Neuronal stem cell (in vitro differentiated cells): ENCODE measurements at regions not wholly inside any gene's neighbourhood (a gene's known extent, or its start where the extent isn't known, plus 50 kb on each side); places are given as distances from the start of the nearest gene placed in this dataset.
"Not testable (repeated sequence)": the region's sequence is repeated elsewhere in the genome, so short reads cannot be mapped to it uniquely, and the experiment has no call there.

Experiments used
- DNase-seq: peaks from one replicate; pipeline ENCODE4 v3.0.0-alpha.2; 2013; ENCODE audit warnings: low spot score
- H2AFZ ChIP-seq: one replicate; pipeline ENCODE4 v1.6.1; 2013; ENCODE audit warnings: mild to moderate bottlenecking, low read length, inconsistent platforms
- H2AK5ac ChIP-seq: 2 replicates; pipeline ENCODE4 v1.6.1; 2013; ENCODE audit warnings: low read depth, mild to moderate bottlenecking, inconsistent platforms, low read length, moderate library complexity, mixed read lengths
- H2BK120ac ChIP-seq: 2 replicates; pipeline ENCODE4 v1.6.1; 2013; ENCODE audit warnings: low read depth, mild to moderate bottlenecking, inconsistent platforms, low read length, moderate library complexity, mixed read lengths
- H2BK12ac ChIP-seq: one replicate; pipeline ENCODE4 v1.6.1; 2013; ENCODE audit warnings: low read length, inconsistent platforms
- H2BK15ac ChIP-seq: 2 replicates; pipeline ENCODE4 v1.6.1; 2013; ENCODE audit warnings: mild to moderate bottlenecking, low read length, inconsistent platforms, mixed read lengths
- H2BK5ac ChIP-seq: one replicate; pipeline ENCODE4 v1.6.1; 2013; ENCODE audit warnings: inconsistent platforms, mild to moderate bottlenecking, low read length, moderate library complexity
- H3K14ac ChIP-seq: one replicate; pipeline ENCODE4 v1.6.1; 2013; ENCODE audit warnings: low read length, inconsistent platforms
- H3K18ac ChIP-seq: 2 replicates; pipeline ENCODE4 v1.6.1; 2013; ENCODE audit warnings: low read length, inconsistent platforms
- H3K23ac ChIP-seq: 2 replicates; pipeline ENCODE4 v1.6.1; 2013; ENCODE audit warnings: low read depth, mild to moderate bottlenecking, mixed read lengths, low read length, inconsistent platforms; ENCODE audit not compliant: poor library complexity
- H3K27ac ChIP-seq: replicated peaks from 3 replicates; pipeline ENCODE4 v1.5.1; 2013; ENCODE audit warnings: low read length, inconsistent platforms
- H3K27me3 ChIP-seq, 3 experiments: 2 replicates each; pipeline ENCODE4 v1.6.1; 2013; ENCODE audit warnings: low read length in 3 of 3, mild to moderate bottlenecking in 2 of 3, inconsistent platforms in 1 of 3, low read depth in 1 of 3, mixed read lengths in 1 of 3, moderate library complexity in 1 of 3; ENCODE audit not compliant: control insufficient read depth in 3 of 3, insufficient read depth in 3 of 3
- H3K36me3 ChIP-seq, 2 donors: replicated peaks in 1 of 2; 2 replicates each; pipeline ENCODE4 v1.6.1; 2013; ENCODE audit warnings: low read length in 2 of 2; ENCODE audit not compliant: control insufficient read depth in 2 of 2, insufficient read depth in 2 of 2
- H3K4ac ChIP-seq: 2 replicates; pipeline ENCODE4 v1.6.1; 2013; ENCODE audit warnings: inconsistent platforms, mild to moderate bottlenecking, low read length, moderate library complexity
- H3K4me1 ChIP-seq, 2 donors: 1 replicate in 1 of 2; 2 replicates in 1 of 2; pipeline ENCODE4 v1.6.1; 2013; ENCODE audit warnings: low read length in 2 of 2, low read depth in 1 of 2; ENCODE audit not compliant: control insufficient read depth in 2 of 2, insufficient read depth in 1 of 2
- H3K4me2 ChIP-seq: one replicate; pipeline ENCODE4 v1.6.1; 2013; ENCODE audit warnings: mild to moderate bottlenecking, low read length, inconsistent platforms; ENCODE audit not compliant: insufficient read depth, poor library complexity, severe bottlenecking
- H3K4me3 ChIP-seq, 2 donors: 2 replicates each; pipeline ENCODE4 v1.5.1; 2013; ENCODE audit warnings: low read length in 2 of 2, mild to moderate bottlenecking in 2 of 2, inconsistent platforms in 1 of 2, moderate library complexity in 1 of 2
- H3K79me1 ChIP-seq: one replicate; pipeline ENCODE4 v1.6.1; 2013; ENCODE audit warnings: low read depth, mild to moderate bottlenecking, inconsistent platforms, low read length, moderate library complexity
- H3K9ac ChIP-seq: one replicate; pipeline ENCODE4 v1.6.1; 2013; ENCODE audit warnings: mild to moderate bottlenecking, low read depth, low read length, inconsistent platforms; ENCODE audit not compliant: poor library complexity
- H3K9me3 ChIP-seq, 2 donors: replicated peaks in 1 of 2; 2 replicates each; pipeline versions ENCODE3 to v1.6.1; 2013; ENCODE audit warnings: low read length in 2 of 2, mild to moderate bottlenecking in 2 of 2, inconsistent platforms in 1 of 2, low read depth in 1 of 2, mixed read lengths in 1 of 2, moderate library complexity in 1 of 2; ENCODE audit not compliant: control insufficient read depth in 2 of 2, insufficient read depth in 1 of 2
- H4K8ac ChIP-seq: one replicate; pipeline ENCODE4 v1.6.1; 2013; ENCODE audit warnings: low read depth, mild to moderate bottlenecking, inconsistent platforms, low read length, moderate library complexity
- H4K91ac ChIP-seq: one replicate; pipeline ENCODE4 v1.6.1; 2013; ENCODE audit warnings: low read length, low read depth, mild to moderate bottlenecking, inconsistent platforms; ENCODE audit not compliant: poor library complexity
- WGBS, 2 donors: extraction: QIAGEN DNeasy Blood & Tissue Kit; methylation state at CpG; one replicate each; pipeline ENCODE4 v1.1.7; 2013; ENCODE audit warnings: missing lambda C conversion rate in 2 of 2, mixed read lengths in 1 of 2; ENCODE audit not compliant: insufficient read length in 2 of 2, insufficient replicate concordance in 1 of 2; ENCODE audit errors: extremely low coverage in 2 of 2; 5-methylcytosine and 5-hydroxymethylcytosine counted together

DNA sequence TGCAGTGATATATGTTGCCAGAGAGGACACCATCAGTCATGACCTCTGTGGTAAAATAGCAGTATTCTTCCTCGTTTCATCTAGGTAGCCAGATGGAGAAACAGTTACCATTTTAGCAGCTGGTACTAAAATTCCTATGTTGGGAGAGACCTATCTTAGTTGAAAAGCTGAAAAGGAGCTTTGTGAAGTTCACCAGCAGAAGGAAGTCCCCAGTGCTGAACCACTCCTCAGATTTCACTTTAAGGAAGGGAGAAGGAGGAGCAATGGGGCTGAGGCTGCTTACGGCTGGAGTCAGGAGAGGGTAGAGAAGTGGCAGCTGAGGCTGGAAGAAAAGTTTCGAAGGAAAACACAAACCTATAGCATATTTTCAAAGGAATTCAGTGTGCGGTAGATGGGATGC lies 103.7 kb downstream of the ATXN3L start:
- Histone ChIP-seq H2BK5ac (no peak overlapping the region), H3K27ac (no peak overlapping the region), H2BK15ac (no peak overlapping the region), H2AK5ac (no peak overlapping the region), H3K4ac (no peak overlapping the region), H4K8ac (no peak overlapping the region), H3K9ac (no peak overlapping the region), H3K4me1 (peaks cover 3 to 9% of the 10 kb centered on the region in 2 donors), H2BK120ac (no peak overlapping the region), H3K9me3 (no peaks in the 10 kb centered on the region), H3K4me2 (no peak overlapping the region), H3K36me3 (no peaks in the 10 kb centered on the region), H3K23ac (no peak overlapping the region), H2AFZ (no peak overlapping the region), H3K27me3 (no peaks in the 10 kb centered on the region), H3K14ac (no peak overlapping the region), H3K18ac (no peak overlapping the region), H3K79me1 (no peaks in the 10 kb centered on the region), H2BK12ac (no peak overlapping the region), H4K91ac (no peak overlapping the region), H3K4me3 (no peak overlapping the region)
- no peak for DNase-seq
- no CpG with 5 or more reads among the region's 4 CpGs for WGBS, 2 donors

- H2BK15ac ChIP-seq: no peak overlapping the region
- no peak overlapping the region for H4K91ac ChIP-seq
- no peaks in the 10 kb centered on the region for H3K36me3 ChIP-seq
- H3K27me3 ChIP-seq: no peaks in the 10 kb centered on the region
- H2BK120ac ChIP-seq: no peak overlapping the region
- no peak overlapping the region for H3K18ac ChIP-seq
- H3K9me3 ChIP-seq: no peaks in the 10 kb centered on the region
- peaks cover 0 to 5% of the 10 kb centered on the region in 2 donors for H3K4me1 ChIP-seq
- no peak overlapping the region for H3K4ac ChIP-seq
- H2BK12ac ChIP-seq: no peak overlapping the region
- H3K4me2 ChIP-seq: no peak overlapping the region
- no peak overlapping the region for H4K8ac ChIP-seq
- no peak overlapping the region for H3K9ac ChIP-seq
- H3K79me1 ChIP-seq: no peaks in the 10 kb centered on the region
- H2AFZ ChIP-seq: no peak overlapping the region
- DNase-seq: no peak
- H2BK5ac ChIP-seq: no peak overlapping the region
- no peak overlapping the region for H2AK5ac ChIP-seq
- H3K14ac ChIP-seq: no peak overlapping the region
- no CpG with 5 or more reads among the region's 4 CpGs for WGBS, 2 donors
- H3K23ac ChIP-seq: no peak overlapping the region
- H3K4me3 ChIP-seq: no peak overlapping the region
- no peak overlapping the region for H3K27ac ChIP-seq
Measured at GRCh38 chrX:13215729-13216128, 104.1 kb downstream of the ATXN3L start.

DNA sequence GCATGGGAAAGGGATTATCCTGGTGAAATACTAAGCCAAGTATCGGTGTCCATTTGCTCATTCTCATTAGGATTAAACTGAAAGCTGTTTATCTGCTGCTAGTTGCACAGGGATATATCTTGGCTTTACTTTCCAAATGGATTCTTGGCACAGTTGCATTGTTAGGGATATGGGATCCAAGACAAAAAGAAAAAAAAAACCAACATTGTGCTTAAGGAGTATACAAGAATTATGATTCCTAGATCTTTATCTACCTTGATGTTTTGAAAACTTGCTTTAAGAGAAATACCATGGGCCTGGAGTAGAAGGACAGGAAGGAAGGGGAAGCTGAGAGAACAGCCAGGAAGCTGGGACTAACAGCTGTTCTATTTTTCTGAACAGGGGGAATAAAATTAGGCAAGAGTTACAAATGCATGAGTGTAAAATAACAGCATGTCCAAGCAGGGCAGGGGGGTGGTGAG lies 107.6 kb downstream of the ATXN3L start:
- no peak for DNase-seq
- no peak overlapping the region for H4K8ac ChIP-seq
- H3K4ac ChIP-seq: no peak overlapping the region
- no peaks in the 10 kb centered on the region for H3K9me3 ChIP-seq
- H2BK5ac ChIP-seq: no peak overlapping the region
- H3K4me1 ChIP-seq: peaks cover 0 to 3% of the 10 kb centered on the region in 2 donors
- no peak overlapping the region for H2BK15ac ChIP-seq
- H2BK120ac ChIP-seq: no peak overlapping the region
- no peak overlapping the region for H3K14ac ChIP-seq
- H2AK5ac ChIP-seq: no peak overlapping the region
- no peak overlapping the region for H4K91ac ChIP-seq
- H3K27me3 ChIP-seq: no peaks in the 10 kb centered on the region
- H2AFZ ChIP-seq: peak overlapping the region; percentile 57
- no peak overlapping the region for H3K27ac ChIP-seq
- no peak overlapping the region for H3K4me3 ChIP-seq
- no CpG with 5 or more reads among the region's 1 CpG for WGBS, 2 donors
- no peaks in the 10 kb centered on the region for H3K79me1 ChIP-seq
- H3K18ac ChIP-seq: no peak overlapping the region
- H3K4me2 ChIP-seq: no peak overlapping the region
- H3K36me3 ChIP-seq: no peaks in the 10 kb centered on the region
- no peak overlapping the region for H2BK12ac ChIP-seq
- no peak overlapping the region for H3K9ac ChIP-seq
- no peak overlapping the region for H3K23ac ChIP-seq

GRCh38 chrX:13210142-13210541 lies 109.7 kb downstream of the ATXN3L start:
- not testable (repeated sequence) for H3K23ac ChIP-seq, H3K36me3 ChIP-seq, H3K18ac ChIP-seq, H3K27ac ChIP-seq, H3K14ac ChIP-seq, H2AFZ ChIP-seq, H2BK120ac ChIP-seq, H3K4me1 ChIP-seq, H4K91ac ChIP-seq, H4K8ac ChIP-seq, H3K4me2 ChIP-seq, H3K4ac ChIP-seq, H3K9me3 ChIP-seq, H3K27me3 ChIP-seq, H2BK5ac ChIP-seq, DNase-seq, H2AK5ac ChIP-seq, H3K79me1 ChIP-seq, H3K4me3 ChIP-seq, H2BK15ac ChIP-seq, H2BK12ac ChIP-seq, H3K9ac ChIP-seq
- no CpG with 5 or more reads among the region's 3 CpGs for WGBS, 2 donors
